GM12878 (cell line): ENCODE measurements at regions not wholly inside any gene's neighbourhood (a gene's known extent, or its start where the extent isn't known, plus 50 kb on each side); places are given as distances from the start of the nearest gene placed in this dataset.

Source experiments
- ATAC-seq: fragments of 200-7000 bp; cut with Tn5 transposase; 3 replicates; pipeline ENCODE4 v1.9.1; 2020; ENCODE audit warnings: mild to moderate bottlenecking, moderate library complexity
- BruUV-seq: library from RNA; stranded (reverse); fragments of 400-500 nt; replicated peaks from 2 replicates; lab custom pipeline; 2021; lab: Mats Ljungman, UMichigan
- CTCF ChIA-PET: fragments of 300-600 bp; sonication (Branson Sonifier 250); formaldehyde crosslinking; extraction: SDS; loops from one replicate; lab custom pipeline; 2021; ENCODE audit warnings: inconsistent platforms; lab: Yijun Ruan, JAX
- POLR2A ChIA-PET: fragments of 350-600 bp; formaldehyde crosslinking; extraction: SDS; loops from one replicate; lab custom pipeline; 2021; ENCODE audit warnings: inconsistent platforms; lab: Charles Lee
- RAD21 ChIA-PET: fragments of 300-600 bp; sonication (Branson Sonifier 250); formaldehyde crosslinking; loops from one replicate; lab custom pipeline; 2023; ENCODE audit warnings: antibody characterized with exemption; ENCODE audit not compliant: unreplicated experiment; lab: Charles Lee
- SMC1A ChIA-PET: fragments of 300-600 bp; sonication (Branson Sonifier 250); formaldehyde crosslinking; loops from one replicate; lab custom pipeline; 2023; ENCODE audit not compliant: unreplicated experiment, uncharacterized antibody; lab: Charles Lee
- DNase-seq: peaks from one replicate; pipeline ENCODE4 v3.0.0-alpha.2; 2011; ENCODE audit warnings: low read depth, low spot score
- FAIRE-seq: peaks from 3 replicates; lab custom pipeline; 2011; peaks lifted over from hg19 to GRCh38; lab: Jason Lieb, UNC
- H2AFZ ChIP-seq: 2 replicates; pipeline ENCODE4 v1.6.0; 2011; ENCODE audit warnings: low read depth, low read length, control low read depth; ENCODE audit not compliant: control insufficient read depth
- H3K27ac ChIP-seq: 2 replicates; pipeline ENCODE4 v1.5.1; 2011; ENCODE audit warnings: control low read depth; ENCODE audit not compliant: control insufficient read depth, insufficient read depth
- H3K27me3 ChIP-seq, 2 experiments: replicated peaks in 1 of 2; 2 replicates each; pipeline versions ENCODE4 v1.6.0 to v1.6.1; 2011; ENCODE audit warnings: low read length in 1 of 2; ENCODE audit not compliant: control insufficient read depth in 2 of 2, insufficient read depth in 2 of 2
- H3K36me3 ChIP-seq, 2 experiments: 2 replicates each; pipeline ENCODE4 v1.5.1; 2011; ENCODE audit warnings: low read length in 1 of 2; ENCODE audit not compliant: control insufficient read depth in 2 of 2, insufficient read depth in 2 of 2
- H3K4me1 ChIP-seq: 2 replicates; pipeline ENCODE4 v1.6.1; 2011; ENCODE audit warnings: mild to moderate bottlenecking, low read length, moderate library complexity, mixed read lengths; ENCODE audit not compliant: control insufficient read depth, insufficient read depth
- H3K4me2 ChIP-seq: 2 replicates; pipeline ENCODE4 v1.6.0; 2011; ENCODE audit warnings: control low read depth; ENCODE audit not compliant: control insufficient read depth, insufficient read depth
- H3K4me3 ChIP-seq: fragments of 200-600 bp; sonication (generic); 2 replicates; pipeline ENCODE4 v1.5.1; 2016
- H3K79me2 ChIP-seq: 2 replicates; pipeline ENCODE4 v1.6.0; 2011; ENCODE audit warnings: low read length; ENCODE audit not compliant: control insufficient read depth, insufficient read depth
- H3K9ac ChIP-seq: 2 replicates; pipeline ENCODE4 v1.8.0; 2011; ENCODE audit warnings: low read length, control low read depth, mixed read lengths; ENCODE audit not compliant: control insufficient read depth, insufficient read depth
- H3K9me3 ChIP-seq: replicated peaks from 3 replicates; pipeline ENCODE4 v1.5.1; 2011; ENCODE audit warnings: mild to moderate bottlenecking, low read length; ENCODE audit not compliant: control insufficient read depth, insufficient read depth
- H4K20me1 ChIP-seq: 2 replicates; pipeline ENCODE4 v1.6.0; 2011; ENCODE audit not compliant: control insufficient read depth, insufficient read depth
- CBFB ChIP-seq: IDR thresholded peaks from 2 replicates; pipeline ENCODE4 v1.6.1; 2016; ENCODE audit warnings: antibody characterized with exemption, low read depth
- CBX5 ChIP-seq: sonication (generic); IDR thresholded peaks from 2 replicates; pipeline ENCODE4 v1.6.1; 2016; ENCODE audit warnings: low read depth, moderate library complexity, mild to moderate bottlenecking, inconsistent platforms
- E2F4 ChIP-seq: IDR thresholded peaks from 2 replicates; pipeline ENCODE4 v1.6.1; 2012; ENCODE audit warnings: low read depth, low read length, improper control_type of control experiment
- EZH2 ChIP-seq: IDR thresholded peaks from 2 replicates; pipeline ENCODE4 v1.6.1; 2012; ENCODE audit warnings: low read depth, mild to moderate bottlenecking, control low read depth, inconsistent platforms, low read length, borderline replicate concordance; ENCODE audit not compliant: control insufficient read depth
- IKZF2 ChIP-seq, 2 experiments: fragments of 450-650 bp; IDR thresholded peaks; 2 replicates each; pipeline ENCODE4 v1.6.1; 2017; ENCODE audit warnings: mild to moderate bottlenecking in 2 of 2, moderate library complexity in 2 of 2
- IRF3 ChIP-seq: fragments of 450-650 bp; IDR thresholded peaks from 2 replicates; pipeline ENCODE4 v1.6.1; 2014; ENCODE audit warnings: mild to moderate bottlenecking
- IRF4 ChIP-seq: IDR thresholded peaks from 2 replicates; pipeline ENCODE4 v1.6.1; 2011; ENCODE audit warnings: low read depth, low read length
- KAT2A ChIP-seq: conservative IDR thresholded peaks from 2 replicates; pipeline ENCODE4 v1.6.1; 2011; ENCODE audit warnings: low read depth, low read length; ENCODE audit not compliant: control insufficient read depth
- MTA2 ChIP-seq: fragments of 450-650 bp; IDR thresholded peaks from 2 replicates; pipeline ENCODE4 v1.6.1; 2016; ENCODE audit warnings: low read depth, mild to moderate bottlenecking, moderate library complexity
- MXI1 ChIP-seq: fragments of 150-350 bp; IDR thresholded peaks from 2 replicates; pipeline ENCODE4 v1.6.1; 2011; ENCODE audit warnings: low read depth, mild to moderate bottlenecking, inconsistent platforms, low read length, improper control_type of control experiment
- NR2C1 ChIP-seq: fragments of 450-650 bp; IDR thresholded peaks from 2 replicates; pipeline ENCODE4 v1.6.1; 2017; ENCODE audit warnings: antibody characterized with exemption, mild to moderate bottlenecking, moderate library complexity
- RBBP5 ChIP-seq: fragments of 200-600 bp; sonication (generic); conservative IDR thresholded peaks from 2 replicates; pipeline ENCODE4 v1.6.1; 2016
- SP1 ChIP-seq: IDR thresholded peaks from one replicate; pipeline ENCODE4 v1.6.1; 2011; ENCODE audit warnings: low read depth, low read length
- SPI1 ChIP-seq: IDR thresholded peaks from 2 replicates; pipeline ENCODE4 v1.6.1; 2011; ENCODE audit warnings: low read depth, mild to moderate bottlenecking, low read length, moderate library complexity, borderline replicate concordance; ENCODE audit not compliant: insufficient read depth
- SREBF1 ChIP-seq: IDR thresholded peaks from 2 replicates; pipeline ENCODE4 v1.6.1; 2012; ENCODE audit warnings: mild to moderate bottlenecking, low read length
- WRNIP1 ChIP-seq: IDR thresholded peaks from 2 replicates; pipeline ENCODE4 v1.6.1; 2011; ENCODE audit warnings: low read depth, low read length, improper control_type of control experiment, borderline replicate concordance
- WGBS: methylation state at CpG from one replicate; pipeline ENCODE4 v1.1.6; 2016; ENCODE audit warnings: low lambda C conversion rate; ENCODE audit not compliant: insufficient replicate concordance, insufficient coverage; ENCODE audit errors: missing lambda C conversion rate; 5-methylcytosine and 5-hydroxymethylcytosine counted together
- in situ Hi-C: fragments of 300-500 bp; cut with MboI; formaldehyde crosslinking; loops from 9 replicates; pipeline ENCODE4 v1.14.3; 2018; ENCODE audit warnings: mixed read lengths
- intact Hi-C: fragments of 100-400 bp; cut with micrococcal nuclease; formaldehyde crosslinking; loops from one replicate; pipeline ENCODE4 v1.14.2; 2022; ENCODE audit not compliant: unreplicated experiment

- no peaks in the 10 kb centered on the region for H3K9me3 ChIP-seq
- TF ChIP-seq CBFB (no peak), MXI1 (no peak), NR2C1 (no peak), E2F4 (no peak), WRNIP1 (no peak), RBBP5 (no peak), EZH2 (no peak), MTA2 (no peak), KAT2A (no peak), IRF3 (no peak), CBX5 (no peak), SREBF1 (no peak), SP1 (no peak), IKZF2 (IDR thresholded peaks at IDR 0.05) (no peak), IRF4 (no peak), SPI1 (no peak)
- RAD21 ChIA-PET: no interaction called here
- DNase-seq (no peak), ATAC-seq (no peak), FAIRE-seq (no peak)
- H3K4me2 ChIP-seq: no peak overlapping the region
- intact Hi-C loops (no loop called here), in situ Hi-C loops (no loop called here)
- H3K79me2 ChIP-seq: no peaks in the 10 kb centered on the region
- no peak overlapping the region for H3K9ac ChIP-seq
- no peak overlapping the region for H3K27ac ChIP-seq
- H2AFZ ChIP-seq: no peak overlapping the region
- POLR2A ChIA-PET: no interaction called here
- H3K4me3 ChIP-seq: no peak overlapping the region
- no peaks in the 10 kb centered on the region for H3K27me3 ChIP-seq
- no peaks in the 10 kb centered on the region for H3K36me3 ChIP-seq
- no peaks in the 10 kb centered on the region for H4K20me1 ChIP-seq
- CTCF ChIA-PET: no interaction called here
- SMC1A ChIA-PET: no interaction called here
- no TSS peak for BruUV-seq
- 19% methylated on average over 13 of the region's 14 CpGs for WGBS
- no peaks in the 10 kb centered on the region for H3K4me1 ChIP-seq
Observed at GRCh38 chr9:134515026-134515821, 126.4 kb upstream of the COL5A1 start.
